HG03571 (cell line): ENCODE measurements at regions not wholly inside any gene's neighbourhood (a gene's known extent, or its start where the extent isn't known, plus 50 kb on each side); places are given as distances from the start of the nearest gene placed in this dataset.
A peak's percentile ranks its signal among the peaks of the same experiment; 100 is the strongest.

ENCODE experiments used
- ATAC-seq: cut with Tn5 transposase; IDR thresholded peaks from one replicate; pipeline ENCODE4 v1.9.1; 2021; ENCODE audit not compliant: unreplicated experiment

- ATAC-seq: no peak
These were observed 53.4 kb upstream of the NAV3 start for GRCh38 chr12:77777274-77777673.

DNA sequence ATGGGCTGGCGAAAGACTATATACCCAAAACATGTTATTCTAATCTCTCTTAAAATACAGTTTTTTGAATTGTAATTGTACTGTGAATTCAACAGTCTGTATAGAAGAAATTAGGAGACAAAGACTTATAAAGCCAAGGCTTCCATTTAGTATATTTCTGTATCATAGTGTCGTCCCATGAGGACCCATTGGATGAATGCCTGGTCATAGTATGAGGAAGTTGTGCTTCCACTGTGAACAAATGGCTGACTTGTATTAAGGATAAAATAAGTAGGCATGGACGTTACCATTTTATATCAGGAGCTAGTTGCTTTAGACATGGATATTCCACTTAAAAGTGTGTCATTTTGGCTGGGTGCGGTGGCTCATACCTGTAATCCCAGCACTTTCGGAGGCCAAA is 55.9 kb upstream of the NAV3 start:
- ATAC-seq: no peak

GRCh38 chr12:77772676-77773298 is 57.9 kb upstream of the NAV3 start:
- no peak for ATAC-seq

DNA sequence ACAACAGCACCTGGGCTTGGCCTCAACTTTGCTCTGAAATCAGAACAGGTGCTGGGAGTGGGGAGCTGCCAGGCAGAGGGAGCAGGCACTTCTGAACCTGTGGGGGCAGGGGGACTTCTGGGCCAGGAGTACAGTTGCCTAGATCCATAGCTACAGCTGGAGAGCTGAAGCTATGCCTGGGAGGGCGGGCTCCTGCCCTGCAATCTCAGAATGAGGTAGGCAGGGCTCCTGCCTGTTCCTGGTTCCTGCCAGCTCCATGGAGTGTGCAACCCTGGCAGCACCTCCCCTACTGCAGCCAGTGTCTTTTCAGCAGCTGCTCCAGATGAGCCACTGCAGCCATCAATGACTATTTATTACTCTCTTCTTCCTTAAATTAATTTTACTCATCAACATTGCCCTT is 62.1 kb upstream of the NAV3 start:
- ATAC-seq: no peak

- no peak for ATAC-seq
These were observed 62.8 kb upstream of the NAV3 start for GRCh38 chr12:77767756-77768343.

DNA sequence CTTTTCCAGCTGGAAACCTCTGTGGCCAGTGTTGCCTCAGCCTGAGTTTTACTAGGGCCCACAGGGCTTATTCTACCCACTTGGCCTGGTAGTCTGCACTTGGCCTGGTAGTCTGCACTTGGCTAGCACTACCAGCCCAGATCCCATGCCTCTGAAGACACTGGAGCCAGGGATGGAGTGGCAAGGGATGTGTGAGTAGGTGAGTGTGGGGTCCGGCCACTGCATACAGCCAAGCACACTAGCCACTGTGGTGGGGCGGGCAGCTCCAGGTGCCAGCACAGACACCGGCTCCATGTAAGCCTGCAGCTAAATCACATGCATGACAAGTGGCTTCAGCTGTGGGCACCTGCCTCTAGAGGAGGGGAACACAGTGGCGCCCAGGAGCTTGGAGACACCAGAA is 63.4 kb upstream of the NAV3 start:
- no peak for ATAC-seq

- no peak for ATAC-seq
These were observed 64.5 kb upstream of the NAV3 start for GRCh38 chr12:77766224-77766623.

DNA sequence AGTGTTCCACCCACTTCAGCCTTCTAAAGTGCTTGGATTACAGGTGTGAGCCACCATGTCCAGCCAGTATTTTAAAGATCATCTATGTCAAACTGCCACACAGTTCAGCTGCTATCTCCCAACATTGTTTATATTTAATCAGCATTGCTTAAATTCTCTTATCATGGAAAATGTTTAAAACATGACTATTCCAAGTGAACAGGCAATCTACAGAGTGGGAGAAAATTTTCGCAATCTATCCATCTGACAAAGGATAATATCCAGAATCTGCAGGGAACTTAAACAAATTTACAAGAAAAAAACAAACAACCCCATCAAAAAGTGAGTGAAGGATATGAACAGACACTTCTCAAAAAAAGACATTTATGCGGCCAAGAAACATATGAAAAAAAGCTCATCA is 69.4 kb upstream of the NAV3 start:
- no peak for ATAC-seq

DNA sequence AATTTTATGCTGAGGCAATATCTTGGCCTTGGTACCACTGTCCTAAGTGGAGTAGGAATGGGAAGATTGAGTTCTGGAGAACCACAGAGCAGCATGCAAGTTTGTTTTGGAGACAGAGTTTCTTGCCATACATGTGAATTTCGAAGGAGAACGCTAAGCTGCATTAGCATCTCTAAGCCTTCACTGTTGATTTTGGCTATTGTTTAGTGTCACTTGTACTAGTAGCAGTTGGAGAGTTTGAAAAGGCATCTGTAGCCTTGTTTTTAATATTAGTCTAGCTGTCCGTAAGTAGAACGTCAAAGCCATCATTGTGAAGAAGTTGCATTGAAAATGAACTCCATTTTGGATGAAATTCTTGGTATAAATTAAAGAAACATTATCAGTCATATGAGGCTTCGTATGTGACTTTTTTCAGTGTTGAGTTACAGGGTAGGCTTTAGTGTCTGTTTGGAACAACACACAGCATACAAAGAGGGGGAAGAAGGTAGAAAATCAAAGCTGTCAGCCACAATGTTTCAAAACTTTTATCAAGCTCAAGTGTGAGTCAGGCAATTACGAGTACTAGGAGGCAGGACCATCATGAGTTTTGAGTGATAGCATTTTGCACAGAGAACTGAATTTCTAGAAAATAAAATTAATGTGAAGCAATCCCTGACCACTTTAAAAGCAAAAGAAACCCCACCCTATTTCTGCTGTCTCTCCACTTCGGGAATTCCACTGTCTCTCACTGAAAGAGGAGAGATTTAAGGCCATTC is 70.2 kb upstream of the NAV3 start:
- ATAC-seq: no peak

GRCh38 chr12:77754086-77754485 is 76.6 kb upstream of the NAV3 start:
- ATAC-seq: no peak

DNA sequence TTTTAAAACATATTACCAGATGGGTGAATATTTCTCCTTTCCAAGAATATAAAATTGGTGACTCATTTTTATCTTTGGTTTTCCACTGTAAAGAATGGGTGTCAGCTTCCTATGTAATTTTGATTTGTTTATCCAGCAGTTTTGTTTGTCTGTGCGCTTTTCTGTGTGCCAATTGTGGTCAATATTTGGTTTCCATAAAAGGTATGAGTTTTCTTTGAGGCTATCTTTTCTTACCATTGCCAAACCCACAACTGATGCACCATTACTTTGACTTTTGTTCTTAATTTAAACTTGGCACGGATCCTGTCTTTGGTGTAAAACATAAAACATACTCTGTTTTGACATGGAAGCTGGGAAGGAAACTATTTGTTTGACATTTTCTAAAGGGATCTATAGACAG is 78.8 kb upstream of the NAV3 start:
- no peak for ATAC-seq

DNA sequence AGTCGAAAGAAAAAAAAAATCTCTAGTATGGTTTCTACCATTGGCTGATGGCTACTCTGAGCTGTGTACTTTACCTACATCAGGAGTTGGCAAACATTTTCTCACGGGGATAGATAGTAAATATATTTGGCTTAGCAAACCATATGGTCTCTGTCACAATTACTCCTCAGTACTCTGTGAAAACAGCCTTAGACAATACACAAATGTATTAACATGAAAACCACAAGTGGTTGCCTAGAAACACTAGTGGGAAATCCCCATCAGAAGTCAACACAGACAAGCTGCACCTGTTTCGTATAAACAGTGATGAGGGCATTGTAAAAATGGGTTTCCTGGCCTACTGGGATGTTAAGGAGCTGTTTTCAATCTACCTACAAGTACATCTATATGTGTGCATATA is 84.6 kb upstream of the NAV3 start:
- peak; percentile 100 for ATAC-seq

- ATAC-seq: no peak
These were observed 85.1 kb upstream of the NAV3 start for GRCh38 chr12:77745624-77746023.

DNA sequence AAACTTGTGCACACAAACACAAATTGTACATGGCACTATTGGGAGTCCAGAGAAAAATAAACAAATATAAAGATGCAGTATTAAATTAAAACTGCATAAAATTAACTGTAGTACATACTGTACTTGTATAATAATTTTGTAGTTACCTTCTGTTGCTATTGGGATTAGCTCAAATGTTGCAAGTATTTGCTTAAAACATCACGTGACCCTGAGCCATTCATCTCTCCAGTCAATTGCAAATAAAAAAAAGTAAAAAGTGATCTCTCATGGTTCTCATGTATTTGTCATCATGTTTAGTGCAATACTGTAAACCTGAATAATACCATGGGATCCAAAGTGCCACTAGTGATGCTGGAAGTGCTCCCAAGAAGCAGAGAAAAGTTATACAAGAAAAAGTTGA is 88.1 kb upstream of the NAV3 start:
- no peak for ATAC-seq

GRCh38 chr12:77741974-77742517 is 88.6 kb upstream of the NAV3 start:
- no peak for ATAC-seq

GRCh38 chr12:77736219-77736965 is 94.3 kb upstream of the NAV3 start:
- ATAC-seq: no peak

DNA sequence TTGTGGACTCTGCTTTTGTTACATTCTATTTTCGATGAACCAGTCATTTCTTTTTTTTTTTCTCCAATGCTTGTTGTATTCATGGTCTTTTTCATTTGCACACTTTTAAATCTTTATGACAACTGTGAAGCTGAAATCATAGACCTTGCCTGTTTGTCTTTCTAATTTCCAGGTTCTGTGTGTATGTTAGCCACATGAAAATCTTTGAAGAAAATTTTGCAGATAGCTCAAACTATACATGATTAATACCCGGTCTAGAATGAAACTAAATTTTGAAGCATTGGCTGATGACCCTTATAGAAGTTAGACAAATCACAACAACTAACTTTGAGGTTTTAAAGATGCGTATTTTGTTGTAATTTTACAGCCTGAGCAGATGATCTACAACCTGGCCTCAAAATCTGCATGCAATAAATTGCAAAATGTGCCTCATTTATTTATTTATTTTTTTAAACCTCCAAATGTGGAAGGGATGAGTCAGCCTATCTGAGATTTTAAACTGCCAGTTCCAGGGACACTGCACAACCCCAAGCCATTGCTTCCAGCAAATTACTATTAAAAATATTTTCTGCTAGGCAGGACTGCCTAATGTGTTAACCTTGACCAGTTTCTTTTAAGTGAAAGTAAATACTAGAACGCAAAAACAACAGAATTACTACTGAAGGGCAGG is 96.3 kb upstream of the NAV3 start:
- no peak for ATAC-seq

DNA sequence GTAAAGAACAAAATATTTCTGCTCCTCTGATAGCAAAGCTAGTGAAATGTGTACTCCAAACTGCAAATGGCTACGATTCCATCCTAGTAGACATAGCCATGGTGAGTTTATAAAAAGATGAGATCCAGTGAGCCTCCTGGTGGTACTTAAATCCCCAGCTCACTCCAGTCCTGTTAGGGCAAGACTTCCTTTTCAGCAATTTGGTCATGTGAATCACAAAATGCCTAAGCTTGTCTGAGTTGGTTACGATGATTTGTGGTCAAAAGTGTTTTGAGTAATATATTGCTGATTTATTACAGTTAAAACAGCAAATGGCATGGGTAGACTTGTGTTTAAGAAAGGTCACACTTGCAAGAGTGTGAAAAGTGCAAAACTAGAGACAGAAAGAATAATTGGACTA is 102.7 kb upstream of the NAV3 start:
- ATAC-seq: no peak

- ATAC-seq: no peak
These were observed 103.2 kb upstream of the NAV3 start for GRCh38 chr12:77727442-77728001.

DNA sequence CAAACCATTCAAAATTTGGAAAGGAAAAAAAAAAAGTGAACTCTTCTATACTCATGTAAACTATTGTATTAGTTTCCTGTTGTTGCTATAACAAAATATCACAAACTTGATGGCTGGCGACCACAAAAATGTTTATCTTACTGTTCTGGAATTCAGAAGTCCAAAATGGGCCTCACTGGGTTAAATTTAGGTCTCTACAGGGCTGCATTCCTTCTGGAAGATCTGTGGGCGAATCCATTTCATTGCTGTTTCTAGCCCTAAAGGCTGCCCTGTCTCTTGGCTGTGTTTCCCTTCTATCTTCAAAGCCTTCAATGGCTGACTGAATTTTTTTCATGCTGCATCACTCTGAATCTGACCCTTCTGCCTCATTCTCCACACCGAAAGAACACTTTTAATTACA is 105.1 kb upstream of the NAV3 start:
- no peak for ATAC-seq
